Gastrocnemius medialis (tissue), 4 donors: ENCODE measurements at regions not wholly inside any gene's neighbourhood (a gene's known extent, or its start where the extent isn't known, plus 50 kb on each side); places are given as distances from the start of the nearest gene placed in this dataset.

Experiments
- ATAC-seq, 2 donors: fragments of 150-250 bp; one replicate each; pipeline ENCODE4 v1.9.1; 2016
- DNase-seq, 2 donors: peaks; one replicate each; pipeline ENCODE4 v3.0.0-alpha.2; 2019
- H3K27ac ChIP-seq, 4 donors: fragments of 200-600 bp; sonication (generic); 1 replicate in 1 of 4; 2 replicates in 3 of 4; pipeline ENCODE4 v1.5.1; 2016 to 2018; ENCODE audit warnings: mild to moderate bottlenecking in 2 of 4, moderate library complexity in 1 of 4
- H3K27me3 ChIP-seq, 3 donors: fragments of 200-600 bp; sonication (generic) in 2 of 3; 1 replicate in 1 of 3; 2 replicates in 2 of 3; pipeline versions ENCODE4 v1.5.1 to v1.6.0; 2016 to 2019; ENCODE audit warnings: mild to moderate bottlenecking in 1 of 3, moderate library complexity in 1 of 3
- H3K36me3 ChIP-seq, 2 donors: fragments of 200-600 bp; sonication (generic) in 1 of 2; one replicate each; pipeline ENCODE4 v1.5.1; 2017 to 2018
- H3K4me1 ChIP-seq, 2 donors: fragments of 200-600 bp; sonication (generic) in 1 of 2; one replicate each; pipeline ENCODE4 v1.5.1; 2016 to 2017; ENCODE audit warnings: mild to moderate bottlenecking in 2 of 2
- H3K4me3 ChIP-seq, 4 donors: fragments of 200-600 bp; sonication (generic) in 3 of 4; 1 replicate in 1 of 4; 2 replicates in 3 of 4; pipeline ENCODE4 v1.5.1; 2016 to 2019; ENCODE audit warnings: mild to moderate bottlenecking in 2 of 4
- H3K9me3 ChIP-seq, 3 donors: fragments of 200-600 bp; sonication (generic) in 2 of 3; 1 replicate in 1 of 3; 2 replicates in 2 of 3; pipeline ENCODE4 v1.5.1; 2016 to 2019
- POLR2A ChIP-seq, 2 donors: fragments of 450-650 bp; IDR thresholded peaks; one replicate each; pipeline ENCODE4 v1.6.1; 2017; ENCODE audit warnings: antibody characterized with exemption in 2 of 2, mild to moderate bottlenecking in 2 of 2, moderate library complexity in 2 of 2
- in situ Hi-C, 4 donors: fragments of 200-750 bp; cut with MboI; loops; one replicate each; pipeline versions ENCODE4 v1.15.0 to v1.8.0; 2017; ENCODE audit warnings: low sequenced_read_pairs in 4 of 4
- intact Hi-C: fragments of 100-400 bp; cut with DNase I; formaldehyde crosslinking; loops from one replicate; pipeline ENCODE4 v1.15.1; 2023; ENCODE audit warnings: low total_unique reads
- TF ChIP-seq, protein P1 (sequence below), 5 experiments: fragments of 450-650 bp in 3 of 5; fragments of 200-600 bp in 2 of 5; sonication (generic) in 2 of 5; IDR thresholded peaks in 4 of 5; conservative IDR thresholded peaks in 1 of 5; 1 replicate in 4 of 5; 2 replicates in 1 of 5; pipeline ENCODE4 v1.5.1; 2016 to 2019; ENCODE audit warnings: antibody characterized with exemption in 5 of 5, mild to moderate bottlenecking in 3 of 5, moderate library complexity in 3 of 5

- ATAC-seq, result no peak
- in situ Hi-C loops, result no loop called here
Measured at GRCh38 chr14:53779301-53779700, 177.3 kb downstream of the BMP4 start.

DNA sequence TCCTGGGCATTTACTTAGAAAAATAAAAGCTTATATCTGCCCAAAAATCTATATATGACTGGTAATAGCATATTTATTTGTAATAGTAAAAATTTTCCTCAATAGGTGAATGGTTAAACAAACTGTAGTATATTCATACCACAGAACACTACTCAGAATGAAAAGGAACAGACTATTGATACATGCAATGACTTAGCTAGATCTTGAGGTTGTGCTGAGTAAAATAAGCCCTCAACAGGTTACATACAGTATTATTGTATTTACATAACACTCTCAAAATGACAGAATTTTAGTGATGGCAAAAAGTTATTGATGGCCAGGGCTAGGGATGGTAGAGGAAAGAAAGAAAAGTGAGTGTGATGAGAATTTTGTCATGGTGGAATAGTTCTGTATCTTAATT lies 178.4 kb downstream of the BMP4 start:
- Histone ChIP-seq H3K27ac (no peak overlapping the region), H3K4me1 (no peaks in the 10 kb centered on the region), H3K9me3 (no peaks in the 10 kb centered on the region), H3K36me3 (no peaks in the 10 kb centered on the region), H3K27me3 (no peaks in the 10 kb centered on the region), H3K4me3 (no peak overlapping the region)
- in situ Hi-C loops, result no loop called here
- intact Hi-C loops, result no loop called here
- TF ChIP-seq, protein P1, sequence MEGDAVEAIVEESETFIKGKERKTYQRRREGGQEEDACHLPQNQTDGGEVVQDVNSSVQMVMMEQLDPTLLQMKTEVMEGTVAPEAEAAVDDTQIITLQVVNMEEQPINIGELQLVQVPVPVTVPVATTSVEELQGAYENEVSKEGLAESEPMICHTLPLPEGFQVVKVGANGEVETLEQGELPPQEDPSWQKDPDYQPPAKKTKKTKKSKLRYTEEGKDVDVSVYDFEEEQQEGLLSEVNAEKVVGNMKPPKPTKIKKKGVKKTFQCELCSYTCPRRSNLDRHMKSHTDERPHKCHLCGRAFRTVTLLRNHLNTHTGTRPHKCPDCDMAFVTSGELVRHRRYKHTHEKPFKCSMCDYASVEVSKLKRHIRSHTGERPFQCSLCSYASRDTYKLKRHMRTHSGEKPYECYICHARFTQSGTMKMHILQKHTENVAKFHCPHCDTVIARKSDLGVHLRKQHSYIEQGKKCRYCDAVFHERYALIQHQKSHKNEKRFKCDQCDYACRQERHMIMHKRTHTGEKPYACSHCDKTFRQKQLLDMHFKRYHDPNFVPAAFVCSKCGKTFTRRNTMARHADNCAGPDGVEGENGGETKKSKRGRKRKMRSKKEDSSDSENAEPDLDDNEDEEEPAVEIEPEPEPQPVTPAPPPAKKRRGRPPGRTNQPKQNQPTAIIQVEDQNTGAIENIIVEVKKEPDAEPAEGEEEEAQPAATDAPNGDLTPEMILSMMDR (IDR thresholded peaks at IDR 0.05 in 4 of 5, conservative IDR thresholded peaks at IDR 0.05 in 1 of 5), result no peak
- no peak for TF ChIP-seq POLR2A (IDR thresholded peaks at IDR 0.05)
- no peak for DNase-seq
- ATAC-seq, result no peak

More at GRCh38 chr14:53779301-53779700, 177.3 kb downstream of the BMP4 start:
- intact Hi-C loops, result no loop called here
- no peak for TF ChIP-seq POLR2A (IDR thresholded peaks at IDR 0.05)
- TF ChIP-seq, protein P1 (IDR thresholded peaks at IDR 0.05 in 4 of 5, conservative IDR thresholded peaks at IDR 0.05 in 1 of 5), result no peak
- no peaks in the 10 kb centered on the region for H3K4me1 ChIP-seq
- H3K27ac ChIP-seq, result no peak overlapping the region
- no peak overlapping the region for H3K4me3 ChIP-seq
- H3K9me3 ChIP-seq, result no peaks in the 10 kb centered on the region
- H3K36me3 ChIP-seq, result no peaks in the 10 kb centered on the region
- DNase-seq, result no peak
- no peaks in the 10 kb centered on the region for H3K27me3 ChIP-seq

GRCh38 chr14:53772936-53773335 lies 183.7 kb downstream of the BMP4 start:
- intact Hi-C loops, result no loop called here
- in situ Hi-C loops, result no loop called here

GRCh38 chr14:53767566-53767965 lies 189.1 kb downstream of the BMP4 start:
- in situ Hi-C loops (no loop called here), intact Hi-C loops (no loop called here)
- TF ChIP-seq, protein P1 (IDR thresholded peaks at IDR 0.05 in 4 of 5, conservative IDR thresholded peaks at IDR 0.05 in 1 of 5), result no peak
- TF ChIP-seq POLR2A (IDR thresholded peaks at IDR 0.05), result no peak
- no peaks in the 10 kb centered on the region for H3K4me1 ChIP-seq
- H3K36me3 ChIP-seq, result no peaks in the 10 kb centered on the region
- no peak overlapping the region for H3K27ac ChIP-seq
- DNase-seq (no peak), ATAC-seq (no peak)
- no peaks in the 10 kb centered on the region for H3K27me3 ChIP-seq
- H3K4me3 ChIP-seq, result no peak overlapping the region
- no peaks in the 10 kb centered on the region for H3K9me3 ChIP-seq

More at GRCh38 chr14:53772936-53773335, 183.7 kb downstream of the BMP4 start:
- Histone ChIP-seq H3K4me3 (no peak overlapping the region), H3K27ac (no peak overlapping the region), H3K27me3 (no peaks in the 10 kb centered on the region), H3K36me3 (no peaks in the 10 kb centered on the region), H3K4me1 (no peaks in the 10 kb centered on the region), H3K9me3 (no peaks in the 10 kb centered on the region)
- DNase-seq, result no peak
- no peak for TF ChIP-seq POLR2A (IDR thresholded peaks at IDR 0.05)
- TF ChIP-seq, protein P1 (IDR thresholded peaks at IDR 0.05 in 4 of 5, conservative IDR thresholded peaks at IDR 0.05 in 1 of 5), result no peak
- no peak for ATAC-seq

DNA sequence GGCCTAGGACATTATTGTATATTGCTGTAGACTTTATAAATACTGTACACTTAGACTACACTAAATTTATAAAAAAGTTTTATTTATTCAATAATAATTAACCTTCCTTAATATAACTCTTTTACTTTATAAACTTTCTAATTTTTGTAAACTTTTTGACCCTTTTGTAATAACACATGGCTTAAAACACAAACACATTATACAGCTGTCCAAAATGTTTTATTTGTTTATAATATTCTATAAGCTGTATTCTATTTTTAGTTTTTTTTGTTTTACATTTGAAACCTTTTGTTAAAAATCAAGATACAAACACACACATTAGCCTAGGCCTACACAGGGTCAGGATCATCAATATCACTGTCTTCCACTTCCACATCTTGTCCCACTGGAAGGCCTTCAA lies 190.0 kb downstream of the BMP4 start:
- ATAC-seq (no peak), DNase-seq (no peak)
- H3K27ac ChIP-seq, result no peak overlapping the region
- intact Hi-C loops (no loop called here), in situ Hi-C loops (no loop called here)
- TF ChIP-seq POLR2A (IDR thresholded peaks at IDR 0.05), result no peak
- TF ChIP-seq, protein P1 (IDR thresholded peaks at IDR 0.05 in 4 of 5, conservative IDR thresholded peaks at IDR 0.05 in 1 of 5), result no peak
- H3K4me1 ChIP-seq, result no peaks in the 10 kb centered on the region
- no peak overlapping the region for H3K4me3 ChIP-seq
- H3K9me3 ChIP-seq, result no peaks in the 10 kb centered on the region
- H3K36me3 ChIP-seq, result no peaks in the 10 kb centered on the region
- no peaks in the 10 kb centered on the region for H3K27me3 ChIP-seq
